Neural progenitor cell (in vitro differentiated cells): ENCODE measurements at regions not wholly inside any gene's neighbourhood (a gene's known extent, or its start where the extent isn't known, plus 50 kb on each side); places are given as distances from the start of the nearest gene placed in this dataset.

Experiments used
- EZH2 ChIP-seq: fragments of 200-600 bp; sonication (generic); IDR thresholded peaks from 2 replicates; pipeline ENCODE4 v1.6.1; 2017; ENCODE audit warnings: antibody characterized with exemption, mild to moderate bottlenecking, moderate library complexity
- EZH2phosphoT487 ChIP-seq: fragments of 200-600 bp; sonication (generic); IDR thresholded peaks from 2 replicates; pipeline ENCODE4 v1.6.1; 2017; ENCODE audit warnings: antibody characterized with exemption
- TF ChIP-seq, protein P1 (sequence below): fragments of 200-600 bp; sonication (generic); IDR thresholded peaks from 2 replicates; pipeline ENCODE4 v1.5.1; 2017; ENCODE audit warnings: antibody characterized with exemption, mild to moderate bottlenecking

DNA sequence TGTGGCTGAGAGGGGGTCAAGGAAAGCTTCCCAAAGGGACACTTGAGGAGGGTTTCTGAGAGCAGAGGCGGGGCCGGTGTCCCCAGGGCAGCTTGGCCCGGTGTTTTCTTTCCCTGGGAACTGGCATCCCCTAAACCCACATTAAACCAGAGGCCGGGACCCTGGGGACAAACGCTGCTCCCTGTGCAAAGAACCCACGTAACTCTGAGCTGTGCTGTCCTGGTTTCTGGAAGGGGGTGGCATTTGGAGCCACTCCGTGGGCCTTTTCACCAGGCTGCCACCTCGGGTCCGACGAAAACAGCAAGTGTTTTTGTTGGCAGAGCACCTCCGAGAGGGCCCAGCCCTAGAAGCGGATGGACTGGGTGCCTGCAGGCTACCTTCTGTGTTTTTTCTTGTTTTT, 100.2 kb upstream of the ANO1 start:
- TF ChIP-seq, protein P1, sequence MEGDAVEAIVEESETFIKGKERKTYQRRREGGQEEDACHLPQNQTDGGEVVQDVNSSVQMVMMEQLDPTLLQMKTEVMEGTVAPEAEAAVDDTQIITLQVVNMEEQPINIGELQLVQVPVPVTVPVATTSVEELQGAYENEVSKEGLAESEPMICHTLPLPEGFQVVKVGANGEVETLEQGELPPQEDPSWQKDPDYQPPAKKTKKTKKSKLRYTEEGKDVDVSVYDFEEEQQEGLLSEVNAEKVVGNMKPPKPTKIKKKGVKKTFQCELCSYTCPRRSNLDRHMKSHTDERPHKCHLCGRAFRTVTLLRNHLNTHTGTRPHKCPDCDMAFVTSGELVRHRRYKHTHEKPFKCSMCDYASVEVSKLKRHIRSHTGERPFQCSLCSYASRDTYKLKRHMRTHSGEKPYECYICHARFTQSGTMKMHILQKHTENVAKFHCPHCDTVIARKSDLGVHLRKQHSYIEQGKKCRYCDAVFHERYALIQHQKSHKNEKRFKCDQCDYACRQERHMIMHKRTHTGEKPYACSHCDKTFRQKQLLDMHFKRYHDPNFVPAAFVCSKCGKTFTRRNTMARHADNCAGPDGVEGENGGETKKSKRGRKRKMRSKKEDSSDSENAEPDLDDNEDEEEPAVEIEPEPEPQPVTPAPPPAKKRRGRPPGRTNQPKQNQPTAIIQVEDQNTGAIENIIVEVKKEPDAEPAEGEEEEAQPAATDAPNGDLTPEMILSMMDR: no peak
- TF ChIP-seq EZH2 (no peak), EZH2phosphoT487 (no peak)
